Psoas muscle (tissue), 7 donors: ENCODE measurements at regions not wholly inside any gene's neighbourhood (a gene's known extent, or its start where the extent isn't known, plus 50 kb on each side); places are given as distances from the start of the nearest gene placed in this dataset.
"Not testable (repeated sequence)": the region's sequence is repeated elsewhere in the genome, so short reads cannot be mapped to it uniquely, and the experiment has no call there.

Experiments
- ATAC-seq, 4 donors: fragments of 200-7000 bp; cut with Tn5 transposase; one replicate each; pipeline ENCODE4 v1.9.1; 2020; ENCODE audit warnings: moderate library complexity in 3 of 4, mild to moderate bottlenecking in 2 of 4
- DNase-seq, 2 donors: peaks; one replicate each; pipeline ENCODE4 v3.0.0-alpha.2; 2020
- H3K27ac ChIP-seq: fragments of 200-600 bp; one replicate; pipeline ENCODE4 v1.8.0; 2022
- H3K27me3 ChIP-seq, 3 donors: fragments of 200-600 bp in 1 of 3; one replicate each; pipeline versions ENCODE4 v1.6.1 to v1.8.0; 2013 to 2022; ENCODE audit warnings: low read length in 2 of 3, mild to moderate bottlenecking in 2 of 3, moderate library complexity in 1 of 3; ENCODE audit not compliant: insufficient read depth in 3 of 3
- H3K36me3 ChIP-seq, 2 donors: fragments of 200-600 bp in 1 of 2; one replicate each; pipeline versions ENCODE4 v1.6.1 to v1.8.0; 2013 to 2022; ENCODE audit warnings: low read depth in 1 of 2, mild to moderate bottlenecking in 1 of 2, moderate library complexity in 1 of 2; ENCODE audit not compliant: insufficient read depth in 1 of 2
- H3K4me1 ChIP-seq: fragments of 200-600 bp; one replicate; pipeline ENCODE4 v1.8.0; 2022
- H3K4me3 ChIP-seq: fragments of 200-600 bp; one replicate; pipeline ENCODE4 v1.8.0; 2022; ENCODE audit warnings: mild to moderate bottlenecking
- H3K9me3 ChIP-seq: fragments of 200-600 bp; one replicate; pipeline ENCODE4 v1.8.0; 2022
- WGBS, 3 donors: extraction: QIAGEN DNeasy Blood & Tissue Kit; methylation state at CpG; one replicate each; pipeline versions ENCODE4 v1.1.6 to v1.1.7; 2013; 5-methylcytosine and 5-hydroxymethylcytosine counted together
- intact Hi-C, 2 donors: fragments of 100-400 bp; cut with DNase I; formaldehyde crosslinking; loops; one replicate each; pipeline versions ENCODE4 v1.11.0 to v1.14.2; 2022
- TF ChIP-seq, protein P1 (sequence below): fragments of 200-600 bp; IDR thresholded peaks from one replicate; pipeline ENCODE4 v1.8.0; 2022; ENCODE audit warnings: antibody characterized with exemption
- donor health status: healthy with polysubstance abuse.
- donor health status: DM: no; HTN: no; CAD: no; lungs with moderate emphysema.
- donor health status: Bipolar disorder and iron deficiency.
- donor health status: healthy.
- donor health status: DM: yes; HTN: yes; CAD: no.
- donor health status: DM: no; HTN: no; CAD: no.
- donor health status: DM: yes; HTN: yes; CAD: no.

DNA sequence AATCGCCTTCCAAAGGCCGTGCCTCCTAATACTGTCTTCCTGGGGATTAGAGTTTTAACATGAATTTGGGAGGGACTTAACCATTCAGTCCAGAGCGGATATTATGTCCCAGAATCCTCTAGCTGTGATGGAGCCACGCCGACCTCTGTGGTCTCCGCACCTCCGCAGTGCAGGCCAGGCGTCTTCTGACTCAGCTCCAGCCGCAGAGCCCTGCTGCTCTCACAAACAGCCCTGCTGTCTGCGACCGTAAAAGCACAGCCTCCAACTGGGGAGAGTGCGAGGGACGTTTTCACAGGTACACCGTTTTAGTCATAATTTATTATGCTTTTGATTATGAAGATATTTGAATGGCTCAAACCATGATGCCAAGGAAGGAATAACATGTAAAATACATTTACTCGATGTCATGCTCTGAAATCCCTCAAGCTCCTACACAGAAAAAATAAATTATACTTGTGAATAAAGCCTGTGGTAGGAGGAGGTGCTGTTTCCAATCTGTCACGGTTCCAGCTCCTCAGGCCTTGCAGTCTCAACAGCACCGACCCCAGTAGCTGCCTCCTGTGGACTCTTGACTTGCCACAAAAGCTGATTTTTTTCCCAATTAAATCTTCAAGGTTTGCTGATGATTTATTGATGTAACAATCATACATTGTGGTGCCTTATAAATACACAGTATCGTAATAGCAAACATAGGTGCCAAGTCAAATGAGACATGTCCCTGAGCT is 353.6 kb upstream of the FRG1 start:
- H3K27me3 ChIP-seq, H3K4me1 ChIP-seq, H3K4me3 ChIP-seq, H3K9me3 ChIP-seq, DNase-seq, H3K36me3 ChIP-seq, H3K27ac ChIP-seq, ATAC-seq, intact Hi-C loops: not testable (repeated sequence)
- 51 to 61% (median 53%) methylated on average over 18 of the region's 18 CpGs for WGBS, 3 donors

GRCh38 chr4:189589201-189589600 is 351.5 kb upstream of the FRG1 start:
- 94% methylated on average over 12 of the region's 12 CpGs for WGBS, 3 donors
- H3K4me1 ChIP-seq, DNase-seq, ATAC-seq, intact Hi-C loops, H3K27me3 ChIP-seq, H3K9me3 ChIP-seq, H3K4me3 ChIP-seq, H3K27ac ChIP-seq, H3K36me3 ChIP-seq: not testable (repeated sequence)

DNA sequence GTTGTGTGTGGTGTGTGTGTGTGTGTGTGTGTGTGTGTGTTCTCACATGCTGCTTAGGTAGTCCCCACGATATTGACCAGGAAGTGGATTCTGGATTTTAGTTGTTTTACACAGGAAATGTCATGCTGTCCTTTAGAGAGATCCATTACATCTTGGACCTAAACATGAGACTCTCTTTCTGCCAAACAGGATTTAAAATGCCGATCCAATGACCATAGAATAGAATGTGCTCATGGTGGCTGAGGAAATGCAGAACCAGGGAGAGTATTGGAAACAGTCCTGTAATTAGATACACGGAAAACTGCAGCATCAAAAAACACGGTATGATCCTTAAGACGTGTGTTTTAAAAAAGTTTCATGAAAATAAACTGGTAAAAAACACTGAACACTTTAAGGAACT is 347.8 kb upstream of the FRG1 start:
- TF ChIP-seq, protein P1, sequence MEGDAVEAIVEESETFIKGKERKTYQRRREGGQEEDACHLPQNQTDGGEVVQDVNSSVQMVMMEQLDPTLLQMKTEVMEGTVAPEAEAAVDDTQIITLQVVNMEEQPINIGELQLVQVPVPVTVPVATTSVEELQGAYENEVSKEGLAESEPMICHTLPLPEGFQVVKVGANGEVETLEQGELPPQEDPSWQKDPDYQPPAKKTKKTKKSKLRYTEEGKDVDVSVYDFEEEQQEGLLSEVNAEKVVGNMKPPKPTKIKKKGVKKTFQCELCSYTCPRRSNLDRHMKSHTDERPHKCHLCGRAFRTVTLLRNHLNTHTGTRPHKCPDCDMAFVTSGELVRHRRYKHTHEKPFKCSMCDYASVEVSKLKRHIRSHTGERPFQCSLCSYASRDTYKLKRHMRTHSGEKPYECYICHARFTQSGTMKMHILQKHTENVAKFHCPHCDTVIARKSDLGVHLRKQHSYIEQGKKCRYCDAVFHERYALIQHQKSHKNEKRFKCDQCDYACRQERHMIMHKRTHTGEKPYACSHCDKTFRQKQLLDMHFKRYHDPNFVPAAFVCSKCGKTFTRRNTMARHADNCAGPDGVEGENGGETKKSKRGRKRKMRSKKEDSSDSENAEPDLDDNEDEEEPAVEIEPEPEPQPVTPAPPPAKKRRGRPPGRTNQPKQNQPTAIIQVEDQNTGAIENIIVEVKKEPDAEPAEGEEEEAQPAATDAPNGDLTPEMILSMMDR, result no peak
- 17 to 25% (median 24%) methylated on average over 5 of the region's 5 CpGs for WGBS, 3 donors
- H3K4me1 ChIP-seq, result no peaks in the 10 kb centered on the region
- H3K9me3 ChIP-seq, result no peaks in the 10 kb centered on the region
- no peak overlapping the region for H3K4me3 ChIP-seq
- H3K36me3 ChIP-seq, result no peaks in the 10 kb centered on the region
- H3K27ac ChIP-seq, result no peak overlapping the region
- no peaks in the 10 kb centered on the region for H3K27me3 ChIP-seq
- ATAC-seq (peak in 2 of 4 donors; percentile 55 to 66), DNase-seq (no peak)
- intact Hi-C loops, result no loop called here

DNA sequence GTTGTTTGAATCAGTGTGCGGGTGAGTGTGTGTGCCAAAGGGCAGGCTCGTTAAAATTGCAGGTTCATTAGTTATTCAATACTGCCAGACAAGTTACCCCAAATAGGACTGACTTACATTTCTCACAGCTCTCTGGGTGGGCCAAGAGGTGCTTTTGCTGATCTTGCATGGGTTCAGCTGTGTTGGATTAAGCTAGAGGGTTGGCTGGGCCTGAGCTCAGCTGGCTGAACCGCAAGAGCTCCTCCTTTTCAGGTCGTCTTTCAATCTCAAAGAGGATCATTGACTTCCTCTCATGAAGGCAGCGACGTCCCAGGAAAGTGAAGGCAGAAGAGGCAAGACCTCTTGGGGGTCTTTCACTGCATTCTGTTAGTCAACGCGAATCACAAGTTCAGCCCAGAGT is 343.3 kb upstream of the FRG1 start:
- peak in 3 of 4 donors; percentile 24 to 58 (median 46) for ATAC-seq
- no peak for DNase-seq
- WGBS, 3 donors, result 36 to 46% (median 42%) methylated on average over 8 of the region's 8 CpGs
- Histone ChIP-seq H3K4me3 (no peak overlapping the region), H3K27ac (no peak overlapping the region), H3K9me3 (no peaks in the 10 kb centered on the region), H3K36me3 (no peaks in the 10 kb centered on the region), H3K4me1 (no peaks in the 10 kb centered on the region), H3K27me3 (no peaks in the 10 kb centered on the region)
- TF ChIP-seq, protein P1, result no peak
- intact Hi-C loops, result no loop called here

DNA sequence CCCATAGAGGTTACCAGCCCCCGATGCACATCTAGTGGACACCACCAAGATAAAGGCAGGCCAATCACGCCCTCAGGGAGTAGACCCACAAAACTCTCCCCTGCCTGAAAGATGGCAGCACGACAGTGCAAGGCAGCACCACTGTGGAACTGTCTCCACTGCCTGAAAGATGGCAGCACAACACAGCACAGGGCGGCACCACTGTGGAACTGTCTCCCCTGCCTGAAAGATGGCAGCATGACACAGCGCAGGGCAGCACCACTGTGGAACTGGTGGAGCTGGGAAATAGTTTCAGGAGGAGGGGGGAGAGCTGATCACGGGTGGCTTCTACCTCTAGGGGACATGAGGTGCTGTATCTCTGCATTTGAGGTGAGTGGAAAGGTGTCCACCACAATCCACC is 340.4 kb upstream of the FRG1 start:
- Histone ChIP-seq H3K27me3 (no peaks in the 10 kb centered on the region), H3K27ac (no peak overlapping the region), H3K4me1 (no peaks in the 10 kb centered on the region), H3K9me3 (no peaks in the 10 kb centered on the region), H3K36me3 (no peaks in the 10 kb centered on the region), H3K4me3 (no peak overlapping the region)
- TF ChIP-seq, protein P1, result no peak
- DNase-seq (no peak), ATAC-seq (no peak)
- WGBS, 3 donors, result 89 to 92% (median 92%) methylated on average over 6 of the region's 6 CpGs
- intact Hi-C loops, result no loop called here
